22Rv1 (cell line): ENCODE measurements at regions not wholly inside any gene's neighbourhood (a gene's known extent, or its start where the extent isn't known, plus 50 kb on each side); places are given as distances from the start of the nearest gene placed in this dataset.

Experiments used
- CTCF ChIP-seq: fragments of 450-650 bp; IDR thresholded peaks from 2 replicates; pipeline ENCODE4 v1.5.1; 2017; ENCODE audit warnings: mild to moderate bottlenecking
- ZFX ChIP-seq: fragments of 450-650 bp; IDR thresholded peaks from 2 replicates; pipeline ENCODE4 v1.6.1; 2017; ENCODE audit warnings: antibody characterized with exemption, borderline replicate concordance

- TF ChIP-seq CTCF (no peak), ZFX (no peak)
These were observed 550.0 kb downstream of the MDFIC start for GRCh38 chr7:115471891-115472290.
